ENCODE measurements at regions not wholly inside any gene's neighbourhood (a gene's known extent, or its start where the extent isn't known, plus 50 kb on each side); places are given as distances from the start of the nearest gene placed in this dataset.

GRCh38 chr11:32531528-32531927, 52.1 kb upstream of the EIF3M start:
- DNase-seq (no peak), ATAC-seq (no peak)
- H3K27ac Mint-ChIP-seq, result no peak overlapping the region
- ChIA-PET POLR2A (no interaction called here), CTCF (no interaction called here)
- H3K27me3 Mint-ChIP-seq, result no peaks in the 10 kb centered on the region
- no peak overlapping the region for H3K4me3 Mint-ChIP-seq
- intact Hi-C loops (cut with micrococcal nuclease), result no loop called here
- no peak for TF ChIP-seq CTCF (IDR thresholded peaks at IDR 0.05)
- H3K4me1 Mint-ChIP-seq (ENCODE audit: low read depth), result no peaks in the 10 kb centered on the region
- H3K9me3 Mint-ChIP-seq, result no peaks in the 10 kb centered on the region
- H3K36me3 Mint-ChIP-seq (ENCODE audit: low read depth), result no peaks in the 10 kb centered on the region

- CTCF ChIA-PET, result interaction anchor here (0.6 kb wide), 1 partner anchor 491 kb away, joined by 3 read pairs; no protein-coding TSS in a partner anchor
- H3K27me3 Mint-ChIP-seq, result no peaks in the 10 kb centered on the region
- no peaks in the 10 kb centered on the region for H3K4me1 Mint-ChIP-seq (ENCODE audit: low read depth)
- no peak overlapping the region for H3K4me3 Mint-ChIP-seq
- ATAC-seq (no peak), DNase-seq (no peak)
- H3K27ac Mint-ChIP-seq, result no peak overlapping the region
- intact Hi-C loops (cut with micrococcal nuclease), result no loop called here
- H3K9me3 Mint-ChIP-seq, result no peaks in the 10 kb centered on the region
- H3K36me3 Mint-ChIP-seq (ENCODE audit: low read depth), result no peaks in the 10 kb centered on the region
- no peak for TF ChIP-seq CTCF (IDR thresholded peaks at IDR 0.05)
- POLR2A ChIA-PET, result no interaction called here
Measured at GRCh38 chr11:32529994-32530588, 53.5 kb upstream of the EIF3M start.

GRCh38 chr11:32527261-32528175, 56.1 kb upstream of the EIF3M start:
- DNase-seq (no peak), ATAC-seq (no peak)
- intact Hi-C loops (cut with micrococcal nuclease), result no loop called here
- POLR2A ChIA-PET, result no interaction called here
- H3K4me3 Mint-ChIP-seq, result no peak overlapping the region
- no peak overlapping the region for H3K27ac Mint-ChIP-seq
- H3K36me3 Mint-ChIP-seq (ENCODE audit: low read depth), result no peaks in the 10 kb centered on the region
- CTCF ChIA-PET, result no interaction called here
- peaks cover 4% of the 10 kb centered on the region for H3K9me3 Mint-ChIP-seq
- TF ChIP-seq CTCF (IDR thresholded peaks at IDR 0.05), result no peak
- no peaks in the 10 kb centered on the region for H3K27me3 Mint-ChIP-seq
- no peaks in the 10 kb centered on the region for H3K4me1 Mint-ChIP-seq (ENCODE audit: low read depth)

- no peak for TF ChIP-seq CTCF (IDR thresholded peaks at IDR 0.05)
- no peak for ATAC-seq
- Mint-ChIP-seq H3K9me3 (peaks cover 4% of the 10 kb centered on the region), H3K27me3 (no peaks in the 10 kb centered on the region), H3K36me3 (ENCODE audit: low read depth) (no peaks in the 10 kb centered on the region), H3K4me3 (no peak overlapping the region), H3K4me1 (ENCODE audit: low read depth) (no peaks in the 10 kb centered on the region), H3K27ac (no peak overlapping the region)
- ChIA-PET CTCF (no interaction called here), POLR2A (no interaction called here)
- intact Hi-C loops (cut with micrococcal nuclease), result no loop called here
- DNase-seq, result no peak
Measured at GRCh38 chr11:32526760-32527159, 56.9 kb upstream of the EIF3M start.

- Mint-ChIP-seq H3K4me3 (no peak overlapping the region), H3K4me1 (ENCODE audit: low read depth) (no peaks in the 10 kb centered on the region), H3K9me3 (no peaks in the 10 kb centered on the region), H3K27ac (no peak overlapping the region), H3K36me3 (ENCODE audit: low read depth) (no peaks in the 10 kb centered on the region), H3K27me3 (peaks cover 15% of the 10 kb centered on the region)
- CTCF ChIA-PET, result no interaction called here
- POLR2A ChIA-PET, result no interaction called here
- intact Hi-C loops (cut with micrococcal nuclease), result no loop called here
- ATAC-seq (no peak), DNase-seq (no peak)
- no peak for TF ChIP-seq CTCF (IDR thresholded peaks at IDR 0.05)
Measured at GRCh38 chr11:32511926-32512325, 71.7 kb upstream of the EIF3M start.

Measured in activated CD8-positive, alpha-beta T cell treated with anti-CD3 and anti-CD28 coated beads for 36 hours (primary cell).